Body of pancreas (tissue), 4 donors: ENCODE measurements at regions not wholly inside any gene's neighbourhood (a gene's known extent, or its start where the extent isn't known, plus 50 kb on each side); places are given as distances from the start of the nearest gene placed in this dataset.

Experiments used
- ATAC-seq: fragments of 150-250 bp; one replicate; pipeline ENCODE4 v1.9.1; 2016
- DNase-seq, 4 donors: peaks; one replicate each; pipeline ENCODE4 v3.0.0-alpha.2; 2019
- H3K27ac ChIP-seq, 4 donors: fragments of 200-600 bp; sonication (generic); 1 replicate in 3 of 4; 2 replicates in 1 of 4; pipeline versions ENCODE4 v1.5.1 to v1.6.1; 2016 to 2019; ENCODE audit warnings: mild to moderate bottlenecking in 1 of 4, mixed read lengths in 1 of 4, moderate library complexity in 1 of 4
- H3K27me3 ChIP-seq, 2 donors: fragments of 200-600 bp; sonication (generic); one replicate each; pipeline ENCODE4 v1.6.0; 2016; ENCODE audit warnings: mild to moderate bottlenecking in 1 of 2
- H3K36me3 ChIP-seq, 2 donors: fragments of 200-600 bp; sonication (generic); replicated peaks in 1 of 2; 2 replicates each; pipeline ENCODE4 v1.5.1; 2016; ENCODE audit warnings: low read depth in 2 of 2; ENCODE audit not compliant: insufficient read depth in 1 of 2
- H3K4me1 ChIP-seq: fragments of 200-600 bp; sonication (generic); one replicate; pipeline ENCODE4 v1.6.0; 2016
- H3K4me3 ChIP-seq, 2 donors: fragments of 200-600 bp; sonication (generic); 1 replicate in 1 of 2; 2 replicates in 1 of 2; pipeline ENCODE4 v1.5.1; 2016 to 2019
- H3K9me3 ChIP-seq, 3 donors: fragments of 200-600 bp; sonication (generic); 1 replicate in 2 of 3; 2 replicates in 1 of 3; pipeline ENCODE4 v1.5.1; 2016
- CTCF ChIP-seq, 7 experiments: fragments of 450-650 bp in 4 of 7; fragments of 200-600 bp in 3 of 7; sonication (generic) in 3 of 7; IDR thresholded peaks; one replicate each; pipeline ENCODE4 v1.5.1; 2016 to 2019; ENCODE audit warnings: antibody characterized with exemption in 7 of 7
- POLR2A ChIP-seq, 3 donors: fragments of 450-650 bp; IDR thresholded peaks; one replicate each; pipeline ENCODE4 v1.6.1; 2016; ENCODE audit warnings: antibody characterized with exemption in 3 of 3, mild to moderate bottlenecking in 2 of 3
- WGBS, 2 donors: methylation state at CpG; one replicate each; pipeline ENCODE4 v1.1.5; 2017; 5-methylcytosine and 5-hydroxymethylcytosine counted together
- intact Hi-C: fragments of 100-400 bp; cut with DNase I; formaldehyde crosslinking; loops from one replicate; pipeline ENCODE4 v1.15.1; 2023

DNA sequence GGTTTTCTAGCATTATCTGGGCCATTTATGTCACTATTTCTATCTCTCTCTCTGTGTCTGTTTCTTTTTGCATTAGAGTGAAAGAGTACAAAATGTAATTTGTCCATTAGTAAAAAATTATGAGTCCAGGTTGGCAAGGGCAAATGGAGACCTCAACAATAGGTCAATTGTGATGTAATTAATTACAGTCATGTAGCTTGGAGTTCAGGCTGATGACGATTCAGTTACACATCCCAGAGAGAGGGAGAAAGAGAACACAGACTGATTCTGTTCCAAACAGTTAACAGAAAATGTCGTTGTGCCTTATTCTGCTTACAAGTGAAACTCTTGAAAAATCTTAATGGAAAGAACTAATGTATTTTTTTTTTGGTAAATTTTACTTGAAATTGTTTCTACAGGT, 83.3 kb downstream of the ATXN7L3B start:
- intact Hi-C loops = no loop called here
- DNase-seq (no peak), ATAC-seq (no peak)
- Histone ChIP-seq H3K9me3 (no peaks in the 10 kb centered on the region), H3K27ac (no peak overlapping the region), H3K4me1 (peaks cover 3% of the 10 kb centered on the region), H3K4me3 (no peak overlapping the region), H3K36me3 (no peaks in the 10 kb centered on the region), H3K27me3 (no peaks in the 10 kb centered on the region)
- WGBS, 2 donors = 45 to 50% methylated on average over 2 of the region's 2 CpGs
- no peak for TF ChIP-seq POLR2A (IDR thresholded peaks at IDR 0.05)
- no peak for TF ChIP-seq CTCF (IDR thresholded peaks at IDR 0.05)

DNA sequence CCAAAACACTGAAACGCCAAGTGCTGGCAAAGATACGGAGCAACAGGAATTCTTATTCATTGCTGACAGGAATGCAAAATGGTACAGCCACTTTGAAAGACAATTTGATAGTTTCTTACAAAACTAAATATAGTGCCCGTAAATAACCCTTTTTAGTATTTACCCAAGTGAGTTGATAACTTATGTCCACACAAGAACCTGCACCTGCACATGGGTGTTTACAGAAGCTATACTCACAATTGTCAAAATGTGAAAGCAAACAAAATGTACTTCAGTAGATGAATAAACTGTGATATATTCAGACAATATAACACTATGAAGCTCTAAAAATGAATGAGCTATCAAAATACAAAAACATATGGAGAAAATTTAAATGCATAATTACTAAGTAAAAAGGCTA, 86.6 kb downstream of the ATXN7L3B start:
- Histone ChIP-seq H3K9me3 (no peaks in the 10 kb centered on the region), H3K27ac (no peak overlapping the region), H3K4me1 (peaks cover 3% of the 10 kb centered on the region), H3K27me3 (no peaks in the 10 kb centered on the region), H3K4me3 (no peak overlapping the region), H3K36me3 (no peaks in the 10 kb centered on the region)
- ATAC-seq = no peak
- intact Hi-C loops = no loop called here
- WGBS, 2 donors = 17 to 25% methylated on average over 3 of the region's 3 CpGs
- no peak for DNase-seq
- no peak for TF ChIP-seq CTCF (IDR thresholded peaks at IDR 0.05)

DNA sequence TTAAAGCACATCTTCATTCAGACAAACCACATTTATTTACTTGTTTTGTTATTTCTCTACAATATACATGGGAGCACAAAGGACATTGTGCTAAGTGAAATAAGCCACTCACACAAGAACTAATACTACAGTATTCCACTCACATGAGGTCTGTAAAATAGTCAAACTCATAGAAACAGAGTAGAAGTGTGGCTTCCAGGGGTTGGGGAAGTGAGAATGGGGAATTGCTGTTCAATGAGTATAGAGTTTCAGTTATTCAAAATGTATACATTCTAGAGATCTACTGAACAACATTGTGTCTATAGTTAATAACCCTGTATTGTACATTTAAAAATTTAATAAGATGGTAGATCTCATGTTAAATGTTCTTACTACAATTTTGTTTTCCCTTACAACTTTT, 88.8 kb downstream of the ATXN7L3B start:
- ATAC-seq = no peak
- Histone ChIP-seq H3K4me1 (no peaks in the 10 kb centered on the region), H3K9me3 (no peaks in the 10 kb centered on the region), H3K27me3 (no peaks in the 10 kb centered on the region), H3K36me3 (no peaks in the 10 kb centered on the region), H3K4me3 (no peak overlapping the region), H3K27ac (no peak overlapping the region)
- intact Hi-C loops = no loop called here
- TF ChIP-seq POLR2A (IDR thresholded peaks at IDR 0.05) = no peak
- TF ChIP-seq CTCF (IDR thresholded peaks at IDR 0.05) = no peak
- DNase-seq = no peak

GRCh38 chr12:74641262-74641661, 103.6 kb downstream of the ATXN7L3B start:
- no peaks in the 10 kb centered on the region for H3K4me1 ChIP-seq
- DNase-seq (no peak), ATAC-seq (no peak)
- TF ChIP-seq CTCF (IDR thresholded peaks at IDR 0.05) (no peak), POLR2A (IDR thresholded peaks at IDR 0.05) (no peak)
- WGBS, 2 donors = 70 to 73% methylated on average over 2 of the region's 2 CpGs
- H3K36me3 ChIP-seq = no peaks in the 10 kb centered on the region
- no peaks in the 10 kb centered on the region for H3K9me3 ChIP-seq
- intact Hi-C loops = no loop called here
- no peak overlapping the region for H3K4me3 ChIP-seq
- no peaks in the 10 kb centered on the region for H3K27me3 ChIP-seq
- H3K27ac ChIP-seq = no peak overlapping the region

- no peak for DNase-seq
- WGBS, 2 donors = 37 to 48% methylated on average over 2 of the region's 2 CpGs
- Histone ChIP-seq H3K4me3 (no peak overlapping the region), H3K4me1 (no peaks in the 10 kb centered on the region), H3K27ac (no peak overlapping the region), H3K9me3 (no peaks in the 10 kb centered on the region), H3K27me3 (no peaks in the 10 kb centered on the region), H3K36me3 (no peaks in the 10 kb centered on the region)
- TF ChIP-seq POLR2A (IDR thresholded peaks at IDR 0.05) (no peak), CTCF (IDR thresholded peaks at IDR 0.05) (no peak)
- no peak for ATAC-seq
- intact Hi-C loops = no loop called here
Measured at GRCh38 chr12:74641694-74642093, 104.1 kb downstream of the ATXN7L3B start.
